GM12892 (cell line): ENCODE measurements at regions not wholly inside any gene's neighbourhood (a gene's known extent, or its start where the extent isn't known, plus 50 kb on each side); places are given as distances from the start of the nearest gene placed in this dataset.

ENCODE experiments used
- POLR2A ChIP-seq: IDR thresholded peaks from 2 replicates; pipeline ENCODE4 v1.6.1; 2011; ENCODE audit warnings: low read depth, low read length, control low read depth
- POLR2AphosphoS5 ChIP-seq: IDR thresholded peaks from 2 replicates; pipeline ENCODE4 v1.6.1; 2011; ENCODE audit warnings: low read depth, low read length, control low read depth
- TAF1 ChIP-seq: IDR thresholded peaks from 2 replicates; pipeline ENCODE4 v1.6.1; 2011; ENCODE audit warnings: low read depth, mild to moderate bottlenecking, control low read depth, low read length, borderline replicate concordance

- TF ChIP-seq POLR2AphosphoS5 = no peak
- TF ChIP-seq POLR2A = no peak
- TF ChIP-seq TAF1 = no peak
Measured at GRCh38 chr2:129732630-129733026, 246.8 kb upstream of the RAB6C start.
